ENCODE measurements at regions not wholly inside any gene's neighbourhood (a gene's known extent, or its start where the extent isn't known, plus 50 kb on each side); places are given as distances from the start of the nearest gene placed in this dataset.

GRCh38 chr4:95959182-95959581 is 119.3 kb downstream of the PDHA2 start:
- DNase-seq (no peak), ATAC-seq (no peak)
- Mint-ChIP-seq H3K4me3 (no peak overlapping the region), H3K27me3 (no peaks in the 10 kb centered on the region), H3K36me3 (ENCODE audit: low read depth) (no peaks in the 10 kb centered on the region), H3K9me3 (ENCODE audit: low read depth) (no peaks in the 10 kb centered on the region), H3K27ac (no peak overlapping the region), H3K4me1 (no peaks in the 10 kb centered on the region)
- POLR2A ChIA-PET: no interaction called here
- CTCF ChIA-PET: no interaction called here
- intact Hi-C loops (cut with DNase I, micrococcal nuclease): no loop called here

- no peak overlapping the region for H3K27ac Mint-ChIP-seq
- intact Hi-C loops (cut with DNase I, micrococcal nuclease): no loop called here
- ATAC-seq (no peak), DNase-seq (no peak)
- no peaks in the 10 kb centered on the region for H3K4me1 Mint-ChIP-seq
- no peak overlapping the region for H3K4me3 Mint-ChIP-seq
- CTCF ChIA-PET: no interaction called here
- no peaks in the 10 kb centered on the region for H3K36me3 Mint-ChIP-seq (ENCODE audit: low read depth)
- no peaks in the 10 kb centered on the region for H3K9me3 Mint-ChIP-seq (ENCODE audit: low read depth)
- no peaks in the 10 kb centered on the region for H3K27me3 Mint-ChIP-seq
- POLR2A ChIA-PET: no interaction called here
Measured at GRCh38 chr4:95959633-95960032, 119.7 kb downstream of the PDHA2 start.

- ChIA-PET POLR2A (no interaction called here), CTCF (no interaction called here)
- DNase-seq: no peak
- Mint-ChIP-seq H3K36me3 (ENCODE audit: low read depth) (no peaks in the 10 kb centered on the region), H3K4me1 (no peaks in the 10 kb centered on the region), H3K9me3 (ENCODE audit: low read depth) (no peaks in the 10 kb centered on the region), H3K27ac (no peak overlapping the region), H3K4me3 (no peak overlapping the region), H3K27me3 (no peaks in the 10 kb centered on the region)
- intact Hi-C loops (cut with DNase I, micrococcal nuclease): no loop called here
- no peak for ATAC-seq
Measured at GRCh38 chr4:95963456-95963855, 123.6 kb downstream of the PDHA2 start.

GRCh38 chr4:95979961-95980876 is 140.3 kb downstream of the PDHA2 start:
- no peaks in the 10 kb centered on the region for H3K36me3 Mint-ChIP-seq (ENCODE audit: low read depth)
- ATAC-seq: no peak

GRCh38 chr4:95980877-95981360 is 141.0 kb downstream of the PDHA2 start:
- no peak for ATAC-seq
- no peak for DNase-seq
- H3K9me3 Mint-ChIP-seq (ENCODE audit: low read depth): peaks cover 2% of the 10 kb centered on the region
- H3K4me1 Mint-ChIP-seq: peaks cover 7% of the 10 kb centered on the region
- CTCF ChIA-PET: no interaction called here
- no peak overlapping the region for H3K4me3 Mint-ChIP-seq
- H3K36me3 Mint-ChIP-seq (ENCODE audit: low read depth): no peaks in the 10 kb centered on the region
- H3K27me3 Mint-ChIP-seq: no peaks in the 10 kb centered on the region
- H3K27ac Mint-ChIP-seq: no peak overlapping the region
- POLR2A ChIA-PET: no interaction called here
- intact Hi-C loops (cut with DNase I, micrococcal nuclease): no loop called here

More at GRCh38 chr4:95979961-95980876, 140.3 kb downstream of the PDHA2 start:
- ChIA-PET CTCF (no interaction called here), POLR2A (no interaction called here)
- no peak overlapping the region for H3K27ac Mint-ChIP-seq
- H3K9me3 Mint-ChIP-seq (ENCODE audit: low read depth): peaks cover 2% of the 10 kb centered on the region
- no peaks in the 10 kb centered on the region for H3K27me3 Mint-ChIP-seq
- peaks cover 7% of the 10 kb centered on the region for H3K4me1 Mint-ChIP-seq
- intact Hi-C loops (cut with DNase I, micrococcal nuclease): no loop called here
- no peak overlapping the region for H3K4me3 Mint-ChIP-seq
- no peak for DNase-seq

- no peak for DNase-seq
- no peak overlapping the region for H3K4me3 Mint-ChIP-seq
- peaks cover 7% of the 10 kb centered on the region for H3K4me1 Mint-ChIP-seq
- H3K9me3 Mint-ChIP-seq (ENCODE audit: low read depth): peaks cover 2% of the 10 kb centered on the region
- ChIA-PET POLR2A (no interaction called here), CTCF (no interaction called here)
- intact Hi-C loops (cut with DNase I, micrococcal nuclease): no loop called here
- peaks cover 2% of the 10 kb centered on the region for H3K27me3 Mint-ChIP-seq
- H3K27ac Mint-ChIP-seq: no peak overlapping the region
- H3K36me3 Mint-ChIP-seq (ENCODE audit: low read depth): no peaks in the 10 kb centered on the region
- ATAC-seq: no peak
Measured at GRCh38 chr4:95981591-95981990, 141.7 kb downstream of the PDHA2 start.

- Mint-ChIP-seq H3K4me3 (no peak overlapping the region), H3K27me3 (peaks cover 2% of the 10 kb centered on the region), H3K4me1 (peaks cover 7% of the 10 kb centered on the region), H3K9me3 (ENCODE audit: low read depth) (peaks cover 2% of the 10 kb centered on the region), H3K27ac (no peak overlapping the region), H3K36me3 (ENCODE audit: low read depth) (no peaks in the 10 kb centered on the region)
- CTCF ChIA-PET: interaction anchor here (1.5 kb wide), 1 partner anchor 9 kb away, joined by 4 read pairs; no protein-coding TSS in a partner anchor
- ATAC-seq (no peak), DNase-seq (no peak)
- POLR2A ChIA-PET: no interaction called here
- intact Hi-C loops (cut with DNase I, micrococcal nuclease): no loop called here
Measured at GRCh38 chr4:95982516-95982915, 142.6 kb downstream of the PDHA2 start.

GRCh38 chr4:95984081-95984480 is 144.2 kb downstream of the PDHA2 start:
- intact Hi-C loops (cut with DNase I, micrococcal nuclease): no loop called here
- Mint-ChIP-seq H3K27me3 (peaks cover 2% of the 10 kb centered on the region), H3K9me3 (ENCODE audit: low read depth) (peaks cover 2% of the 10 kb centered on the region), H3K4me3 (no peak overlapping the region), H3K36me3 (ENCODE audit: low read depth) (no peaks in the 10 kb centered on the region), H3K27ac (no peak overlapping the region), H3K4me1 (peaks cover 7% of the 10 kb centered on the region)
- ChIA-PET POLR2A (no interaction called here), CTCF (interaction anchor here (0.9 kb wide), 1 partner anchor 13 kb away, joined by 4 read pairs; no protein-coding TSS in a partner anchor)
- no peak for DNase-seq
- ATAC-seq: no peak

GRCh38 chr4:95985051-95985450 is 145.2 kb downstream of the PDHA2 start:
- POLR2A ChIA-PET: no interaction called here
- H3K4me3 Mint-ChIP-seq: no peak overlapping the region
- no peak for ATAC-seq

GRCh38 chr4:95985791-95986550 is 146.1 kb downstream of the PDHA2 start:
- Mint-ChIP-seq H3K4me1 (peaks cover 7% of the 10 kb centered on the region), H3K27me3 (peaks cover 2% of the 10 kb centered on the region), H3K36me3 (ENCODE audit: low read depth) (no peaks in the 10 kb centered on the region), H3K4me3 (no peak overlapping the region), H3K9me3 (ENCODE audit: low read depth) (no peaks in the 10 kb centered on the region), H3K27ac (no peak overlapping the region)
- intact Hi-C loops (cut with DNase I, micrococcal nuclease): no loop called here
- ChIA-PET POLR2A (no interaction called here), CTCF (no interaction called here)
- DNase-seq: no peak
- no peak for ATAC-seq

More at GRCh38 chr4:95985051-95985450, 145.2 kb downstream of the PDHA2 start:
- H3K9me3 Mint-ChIP-seq (ENCODE audit: low read depth): no peaks in the 10 kb centered on the region
- H3K4me1 Mint-ChIP-seq: peaks cover 7% of the 10 kb centered on the region
- intact Hi-C loops (cut with DNase I, micrococcal nuclease): no loop called here
- no peak for DNase-seq
- CTCF ChIA-PET: no interaction called here
- H3K27me3 Mint-ChIP-seq: peaks cover 2% of the 10 kb centered on the region
- no peak overlapping the region for H3K27ac Mint-ChIP-seq
- no peaks in the 10 kb centered on the region for H3K36me3 Mint-ChIP-seq (ENCODE audit: low read depth)

GRCh38 chr4:95987851-95988250 is 148.0 kb downstream of the PDHA2 start:
- H3K27ac Mint-ChIP-seq: no peak overlapping the region
- peaks cover 7% of the 10 kb centered on the region for H3K4me1 Mint-ChIP-seq
- no peaks in the 10 kb centered on the region for H3K36me3 Mint-ChIP-seq (ENCODE audit: low read depth)
- DNase-seq: no peak
- CTCF ChIA-PET: interaction anchor here (1.2 kb wide), 1 partner anchor 10 kb away, joined by 3 read pairs; no protein-coding TSS in a partner anchor
- intact Hi-C loops (cut with DNase I, micrococcal nuclease): no loop called here
- H3K9me3 Mint-ChIP-seq (ENCODE audit: low read depth): no peaks in the 10 kb centered on the region
- H3K4me3 Mint-ChIP-seq: no peak overlapping the region
- peaks cover 2% of the 10 kb centered on the region for H3K27me3 Mint-ChIP-seq
- ATAC-seq: no peak
- POLR2A ChIA-PET: no interaction called here

GRCh38 chr4:95998311-95998710 is 158.4 kb downstream of the PDHA2 start:
- Mint-ChIP-seq H3K27ac (no peak overlapping the region), H3K4me3 (no peak overlapping the region), H3K27me3 (no peaks in the 10 kb centered on the region), H3K4me1 (no peaks in the 10 kb centered on the region), H3K36me3 (ENCODE audit: low read depth) (no peaks in the 10 kb centered on the region), H3K9me3 (ENCODE audit: low read depth) (no peaks in the 10 kb centered on the region)
- intact Hi-C loops (cut with DNase I, micrococcal nuclease): no loop called here
- ATAC-seq (no peak), DNase-seq (no peak)
- ChIA-PET CTCF (no interaction called here), POLR2A (no interaction called here)

All from activated CD4-positive, alpha-beta T cell treated with anti-CD3 and anti-CD28 coated beads for 36 hours (primary cell).